ENCODE measurements at regions not wholly inside any gene's neighbourhood (a gene's known extent, or its start where the extent isn't known, plus 50 kb on each side); places are given as distances from the start of the nearest gene placed in this dataset.
"Not testable (repeated sequence)": the region's sequence is repeated elsewhere in the genome, so short reads cannot be mapped to it uniquely, and the experiment has no call there.

- no peak overlapping the region for H3K4me3 ChIP-seq
- no peaks in the 10 kb centered on the region for H3K9me3 ChIP-seq
- WGBS, 2 donors, result 70 to 79% methylated on average over 1 of the region's 1 CpG
- DNase-seq (ENCODE audit: low spot score in 2 of 2), result peak in 1 of 2 donors; percentile 8
- H3K4me1 ChIP-seq, result no peaks in the 10 kb centered on the region
- H3K27me3 ChIP-seq, result no peaks in the 10 kb centered on the region
- no peaks in the 10 kb centered on the region for H3K36me3 ChIP-seq
- H3K27ac ChIP-seq, result no peak overlapping the region
- TF ChIP-seq CTCF (IDR thresholded peaks at IDR 0.05), result peak in 2 of 5 experiments; percentile 17 to 20
- TF ChIP-seq EP300 (IDR thresholded peaks at IDR 0.05), result no peak
- no peak for TF ChIP-seq POLR2A (IDR thresholded peaks at IDR 0.05)
Measured at GRCh38 chr12:97716356-97716755, 253.8 kb downstream of the RMST start.

GRCh38 chr12:97723801-97724200 lies 261.2 kb downstream of the RMST start:
- H3K4me1 ChIP-seq; H3K4me3 ChIP-seq; H3K36me3 ChIP-seq; H3K27ac ChIP-seq; DNase-seq (ENCODE audit: low spot score in 2 of 2); H3K27me3 ChIP-seq; H3K9me3 ChIP-seq: not testable (repeated sequence)
- WGBS, 2 donors, result 91 to 97% methylated on average over 22 of the region's 22 CpGs

- no peak overlapping the region for H3K27ac ChIP-seq
- 90 to 92% methylated on average over 5 of the region's 5 CpGs for WGBS, 2 donors
Measured at GRCh38 chr12:97745406-97746101, 282.9 kb downstream of the RMST start.

GRCh38 chr12:97748298-97748697 lies 285.7 kb downstream of the RMST start:
- no peak overlapping the region for H3K27ac ChIP-seq

More at GRCh38 chr12:97745406-97746101, 282.9 kb downstream of the RMST start:
- Histone ChIP-seq H3K27me3 (no peaks in the 10 kb centered on the region), H3K36me3 (no peaks in the 10 kb centered on the region), H3K9me3 (no peaks in the 10 kb centered on the region), H3K4me3 (no peak overlapping the region), H3K4me1 (no peaks in the 10 kb centered on the region)
- DNase-seq (ENCODE audit: low spot score in 2 of 2), result no peak
- no peak for TF ChIP-seq EP300 (IDR thresholded peaks at IDR 0.05)
- TF ChIP-seq CTCF (IDR thresholded peaks at IDR 0.05), result no peak
- no peak for TF ChIP-seq POLR2A (IDR thresholded peaks at IDR 0.05)

GRCh38 chr12:97751704-97752103 lies 289.1 kb downstream of the RMST start:
- Histone ChIP-seq H3K27me3 (no peaks in the 10 kb centered on the region), H3K4me3 (no peak overlapping the region), H3K9me3 (no peaks in the 10 kb centered on the region), H3K4me1 (no peaks in the 10 kb centered on the region), H3K36me3 (no peaks in the 10 kb centered on the region), H3K27ac (no peak overlapping the region)
- 66 to 70% methylated on average over 3 of the region's 3 CpGs for WGBS, 2 donors
- DNase-seq (ENCODE audit: low spot score in 2 of 2), result no peak
- TF ChIP-seq CTCF (IDR thresholded peaks at IDR 0.05), result no peak

More at GRCh38 chr12:97748298-97748697, 285.7 kb downstream of the RMST start:
- WGBS, 2 donors, result 41 to 55% methylated on average over 2 of the region's 2 CpGs
- no peak for TF ChIP-seq CTCF (IDR thresholded peaks at IDR 0.05)
- TF ChIP-seq EP300 (IDR thresholded peaks at IDR 0.05), result no peak
- TF ChIP-seq POLR2A (IDR thresholded peaks at IDR 0.05), result no peak
- no peak for DNase-seq (ENCODE audit: low spot score in 2 of 2)
- Histone ChIP-seq H3K4me1 (no peaks in the 10 kb centered on the region), H3K9me3 (no peaks in the 10 kb centered on the region), H3K4me3 (no peak overlapping the region), H3K27me3 (no peaks in the 10 kb centered on the region), H3K36me3 (no peaks in the 10 kb centered on the region)

- Histone ChIP-seq H3K27ac (no peak overlapping the region), H3K36me3 (no peaks in the 10 kb centered on the region), H3K4me3 (no peak overlapping the region), H3K27me3 (no peaks in the 10 kb centered on the region), H3K4me1 (no peaks in the 10 kb centered on the region), H3K9me3 (no peaks in the 10 kb centered on the region)
- no peak for DNase-seq (ENCODE audit: low spot score in 2 of 2)
- TF ChIP-seq EP300 (IDR thresholded peaks at IDR 0.05) (no peak), CTCF (IDR thresholded peaks at IDR 0.05) (no peak), POLR2A (IDR thresholded peaks at IDR 0.05) (no peak)
Measured at GRCh38 chr12:97752129-97752528, 289.5 kb downstream of the RMST start.

All from tibial nerve (tissue), 4 donors.